K562 (cell line): ENCODE measurements at regions not wholly inside any gene's neighbourhood (a gene's known extent, or its start where the extent isn't known, plus 50 kb on each side); places are given as distances from the start of the nearest gene placed in this dataset.

Experiments used
- ATAC-seq: fragments of 200-7000 bp; cut with Tn5 transposase; 3 replicates; pipeline ENCODE4 v1.9.1; 2020; ENCODE audit warnings: moderate library complexity
- BruUV-seq: library from RNA; stranded (reverse); fragments of 400-500 nt; replicated peaks from 2 replicates; lab custom pipeline; 2021; lab: Mats Ljungman, UMichigan
- CTCF ChIA-PET: fragments of 300-600 bp; formaldehyde crosslinking; extraction: SDS; loops from one replicate; lab custom pipeline; 2021; ENCODE audit warnings: low intra/inter-chr PET ratio; lab: Yijun Ruan, JAX
- POLR2A ChIA-PET: fragments of 300-600, 350-650 bp; sonication (Branson Sonifier 250); formaldehyde crosslinking; extraction: SDS; loops from one replicate; lab custom pipeline; 2021; ENCODE audit warnings: antibody characterized with exemption, inconsistent platforms; lab: Yijun Ruan, JAX
- DNase-seq, 4 experiments: peaks; one replicate each; pipeline versions ENCODE4 v3.0.0 to v3.0.0-alpha.2; 2011 to 2018; ENCODE audit warnings: low spot score in 3 of 4, mixed read lengths in 3 of 4; ENCODE audit errors: extremely low read depth in 1 of 4
- FAIRE-seq: peaks from 2 replicates; lab custom pipeline; 2011; peaks lifted over from hg19 to GRCh38; lab: Jason Lieb, UNC
- H2AFZ ChIP-seq: 2 replicates; pipeline ENCODE4 v1.6.0; 2011; ENCODE audit warnings: low read depth, low read length, control low read depth, inconsistent platforms
- H3K27ac ChIP-seq: fragments of 200-600 bp; 3 replicates; pipeline ENCODE4 v1.8.0; 2011; ENCODE audit warnings: low read depth, mild to moderate bottlenecking, control low read depth, inconsistent platforms, low read length, moderate library complexity, mixed read lengths; ENCODE audit errors: extremely low read depth
- H3K27me3 ChIP-seq, 2 experiments: fragments of 300-600 bp in 1 of 2; 2 replicates in 1 of 2; 3 replicates in 1 of 2; pipeline versions ENCODE4 v1.6.0 to v1.8.0; 2011; ENCODE audit warnings: inconsistent platforms in 2 of 2, low read length in 2 of 2, mild to moderate bottlenecking in 1 of 2, mixed read lengths in 1 of 2, moderate library complexity in 1 of 2; ENCODE audit not compliant: control insufficient read depth in 2 of 2, insufficient read depth in 2 of 2
- H3K36me3 ChIP-seq: fragments of 300-600 bp; 3 replicates; pipeline ENCODE4 v1.8.0; 2011; ENCODE audit warnings: mild to moderate bottlenecking, low read length, inconsistent platforms; ENCODE audit not compliant: control insufficient read depth, insufficient read depth
- H3K4me1 ChIP-seq, 2 experiments: fragments of 200-600 bp in 1 of 2; replicated peaks in 1 of 2; 2 replicates in 1 of 2; 3 replicates in 1 of 2; pipeline versions ENCODE4 v1.5.1 to v1.8.0; 2011; ENCODE audit warnings: inconsistent platforms in 2 of 2, low read length in 2 of 2, mild to moderate bottlenecking in 1 of 2, mixed read lengths in 1 of 2, moderate library complexity in 1 of 2; ENCODE audit not compliant: control insufficient read depth in 2 of 2, insufficient read depth in 2 of 2
- H3K4me2 ChIP-seq: 2 replicates; pipeline ENCODE4 v1.6.1; 2011; ENCODE audit warnings: low read length, control low read depth, inconsistent platforms, mixed read lengths; ENCODE audit not compliant: insufficient read depth
- H3K4me3 ChIP-seq: fragments of 200-600 bp; sonication (generic), shearing (Covaris generic); 2 replicates; pipeline ENCODE4 v1.5.1; 2016; ENCODE audit warnings: control low read depth, inconsistent platforms
- H3K79me2 ChIP-seq: fragments of 200-600 bp; 3 replicates; pipeline ENCODE4 v1.8.0; 2011; ENCODE audit warnings: low read length, inconsistent platforms; ENCODE audit not compliant: control insufficient read depth, insufficient read depth
- H3K9ac ChIP-seq, 2 experiments: 2 replicates each; pipeline versions ENCODE4 v1.6.0 to v1.6.1; 2011; ENCODE audit warnings: low read depth in 2 of 2, low read length in 2 of 2, control low read depth in 1 of 2, inconsistent platforms in 1 of 2, mild to moderate bottlenecking in 1 of 2, mixed read lengths in 1 of 2; ENCODE audit not compliant: insufficient read depth in 1 of 2
- H3K9me1 ChIP-seq: one replicate; pipeline ENCODE4 v1.6.0; 2011; ENCODE audit warnings: inconsistent platforms, mild to moderate bottlenecking, low read length, moderate library complexity; ENCODE audit not compliant: control insufficient read depth, insufficient read depth
- H3K9me3 ChIP-seq: replicated peaks from 2 replicates; pipeline ENCODE4 v1.5.1; 2011; ENCODE audit warnings: low read depth, low read length, inconsistent platforms; ENCODE audit not compliant: control insufficient read depth, insufficient read depth
- H4K20me1 ChIP-seq: replicated peaks from 2 replicates; pipeline ENCODE4 v1.6.1; 2011; ENCODE audit warnings: low read length, inconsistent platforms, mixed read lengths; ENCODE audit not compliant: control insufficient read depth, insufficient read depth
- ILK ChIP-seq: fragments of 450-650 bp; IDR thresholded peaks from 2 replicates; pipeline ENCODE4 v1.6.1; 2016; ENCODE audit warnings: missing genetic modification characterization, low read depth, mild to moderate bottlenecking, missing compliant biosample characterization, moderate library complexity, borderline replicate concordance
- MTA2 ChIP-seq: fragments of 450-650 bp; IDR thresholded peaks from 2 replicates; pipeline ENCODE4 v1.6.1; 2016; ENCODE audit warnings: low read depth
- TAF15 ChIP-seq: fragments of 200-400 bp; formaldehyde crosslinking; IDR thresholded peaks from 2 replicates; pipeline ENCODE4 v1.6.1; 2017; ENCODE audit warnings: mild to moderate bottlenecking, low read depth, low read length, moderate library complexity
- ZNF79 ChIP-seq: fragments of 250-450 bp; sonication (Bioruptor Pico); IDR thresholded peaks from 2 replicates; pipeline ENCODE4 v1.4.0; 2020; ENCODE audit warnings: low read depth, mild to moderate bottlenecking, moderate library complexity
- WGBS: fragments of 100-300 bp; shearing (Covaris generic); methylation state at CpG from one replicate; pipeline ENCODE4 v1.1.6; 2016; ENCODE audit warnings: low coverage, mixed read lengths; ENCODE audit not compliant: insufficient coverage; ENCODE audit errors: missing lambda C conversion rate; 5-methylcytosine and 5-hydroxymethylcytosine counted together
- in situ Hi-C: fragments of 300-500 bp; cut with MboI; formaldehyde crosslinking; loops from 4 replicates; pipeline ENCODE4 v1.15.0; 2018; ENCODE audit warnings: inconsistent platforms, mixed read lengths
- intact Hi-C: fragments of 100-400 bp; cut with micrococcal nuclease; formaldehyde crosslinking; loops from 2 replicates; pipeline ENCODE4 v1.14.2; 2022
- TF ChIP-seq, protein P1 (sequence below): sonication (generic); formaldehyde crosslinking; IDR thresholded peaks from 2 replicates; pipeline ENCODE4 v1.8.1; 2023; ENCODE audit warnings: missing genetic modification reagents, mild to moderate bottlenecking, borderline replicate concordance
- TF ChIP-seq, protein P2 (sequence below): sonication (generic); formaldehyde crosslinking; IDR thresholded peaks from 2 replicates; pipeline ENCODE4 v1.8.1; 2023; ENCODE audit warnings: mild to moderate bottlenecking, missing genetic modification reagents
- TF ChIP-seq, protein P3 (sequence below): fragments of 250-450 bp; sonication (Bioruptor Pico); IDR thresholded peaks from 2 replicates; pipeline ENCODE4 v1.4.0; 2020; ENCODE audit warnings: mild to moderate bottlenecking, moderate library complexity

DNA sequence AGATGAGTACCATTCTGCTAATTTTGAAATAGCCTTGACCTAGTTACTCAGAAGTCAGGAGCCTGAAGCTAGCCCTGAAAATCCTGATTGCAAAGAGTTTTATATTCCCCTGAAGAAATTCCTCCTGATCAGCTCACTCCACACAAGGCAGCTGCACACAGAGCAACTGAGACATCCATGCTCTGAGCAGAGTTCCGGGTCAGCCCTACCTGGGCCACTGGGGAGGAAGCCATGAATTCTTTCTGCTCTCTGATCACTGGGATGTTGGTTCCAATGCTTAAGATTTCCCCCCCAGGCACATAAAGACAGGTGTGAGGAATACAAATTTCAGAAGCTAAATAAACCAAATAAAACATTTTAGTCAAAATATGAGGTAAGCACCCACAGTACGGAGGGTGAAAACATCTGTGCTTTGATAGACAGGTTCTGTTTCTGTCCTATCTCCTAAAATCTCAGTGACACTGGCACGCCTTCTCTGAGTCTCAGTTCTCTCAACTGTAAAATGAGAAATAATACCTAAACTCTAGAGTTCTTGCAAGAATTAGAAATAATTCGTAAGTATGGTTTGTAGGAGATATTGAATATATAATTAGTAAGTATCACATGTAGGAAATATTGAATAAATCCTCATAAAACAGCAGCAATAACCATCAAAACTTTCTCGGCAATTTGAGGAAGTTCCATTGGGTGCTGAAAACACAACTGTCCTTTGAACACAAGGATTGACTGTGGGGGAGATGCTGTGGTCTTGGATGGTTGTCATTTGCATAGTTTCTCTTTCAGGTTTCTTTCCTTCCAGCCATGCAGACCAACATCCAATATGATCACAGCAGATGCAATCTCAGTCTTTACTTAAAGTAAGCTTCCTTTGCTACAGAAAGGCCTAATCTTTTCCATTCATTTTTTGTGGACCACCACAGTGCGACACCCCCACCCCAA lies 133.0 kb upstream of the TNS3 start:
- in situ Hi-C loops (no loop called here), intact Hi-C loops (no loop called here)
- FAIRE-seq (no peak), ATAC-seq (no peak), DNase-seq (no peak)
- Histone ChIP-seq H2AFZ (no peak overlapping the region), H3K9ac (no peak overlapping the region), H3K79me2 (no peaks in the 10 kb centered on the region), H3K27me3 (peaks cover 5 to 14% of the 10 kb centered on the region in 2 experiments; a peak in 4 of 5 replicates), H3K4me1 (no peaks in the 10 kb centered on the region), H3K27ac (no peak overlapping the region), H3K4me3 (no peak overlapping the region), H3K4me2 (no peak overlapping the region), H4K20me1 (no peaks in the 10 kb centered on the region), H3K9me1 (no peaks in the 10 kb centered on the region), H3K36me3 (no peaks in the 10 kb centered on the region), H3K9me3 (no peaks in the 10 kb centered on the region)
- TF ChIP-seq, protein P1, sequence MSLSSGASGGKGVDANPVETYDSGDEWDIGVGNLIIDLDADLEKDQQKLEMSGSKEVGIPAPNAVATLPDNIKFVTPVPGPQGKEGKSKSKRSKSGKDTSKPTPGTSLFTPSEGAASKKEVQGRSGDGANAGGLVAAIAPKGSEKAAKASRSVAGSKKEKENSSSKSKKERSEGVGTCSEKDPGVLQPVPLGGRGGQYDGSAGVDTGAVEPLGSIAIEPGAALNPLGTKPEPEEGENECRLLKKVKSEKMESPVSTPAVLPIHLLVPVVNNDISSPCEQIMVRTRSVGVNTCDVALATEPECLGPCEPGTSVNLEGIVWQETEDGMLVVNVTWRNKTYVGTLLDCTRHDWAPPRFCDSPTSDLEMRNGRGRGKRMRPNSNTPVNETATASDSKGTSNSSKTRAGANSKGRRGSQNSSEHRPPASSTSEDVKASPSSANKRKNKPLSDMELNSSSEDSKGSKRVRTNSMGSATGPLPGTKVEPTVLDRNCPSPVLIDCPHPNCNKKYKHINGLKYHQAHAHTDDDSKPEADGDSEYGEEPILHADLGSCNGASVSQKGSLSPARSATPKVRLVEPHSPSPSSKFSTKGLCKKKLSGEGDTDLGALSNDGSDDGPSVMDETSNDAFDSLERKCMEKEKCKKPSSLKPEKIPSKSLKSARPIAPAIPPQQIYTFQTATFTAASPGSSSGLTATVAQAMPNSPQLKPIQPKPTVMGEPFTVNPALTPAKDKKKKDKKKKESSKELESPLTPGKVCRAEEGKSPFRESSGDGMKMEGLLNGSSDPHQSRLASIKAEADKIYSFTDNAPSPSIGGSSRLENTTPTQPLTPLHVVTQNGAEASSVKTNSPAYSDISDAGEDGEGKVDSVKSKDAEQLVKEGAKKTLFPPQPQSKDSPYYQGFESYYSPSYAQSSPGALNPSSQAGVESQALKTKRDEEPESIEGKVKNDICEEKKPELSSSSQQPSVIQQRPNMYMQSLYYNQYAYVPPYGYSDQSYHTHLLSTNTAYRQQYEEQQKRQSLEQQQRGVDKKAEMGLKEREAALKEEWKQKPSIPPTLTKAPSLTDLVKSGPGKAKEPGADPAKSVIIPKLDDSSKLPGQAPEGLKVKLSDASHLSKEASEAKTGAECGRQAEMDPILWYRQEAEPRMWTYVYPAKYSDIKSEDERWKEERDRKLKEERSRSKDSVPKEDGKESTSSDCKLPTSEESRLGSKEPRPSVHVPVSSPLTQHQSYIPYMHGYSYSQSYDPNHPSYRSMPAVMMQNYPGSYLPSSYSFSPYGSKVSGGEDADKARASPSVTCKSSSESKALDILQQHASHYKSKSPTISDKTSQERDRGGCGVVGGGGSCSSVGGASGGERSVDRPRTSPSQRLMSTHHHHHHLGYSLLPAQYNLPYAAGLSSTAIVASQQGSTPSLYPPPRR, result no peak
- TF ChIP-seq TAF15, result no peak
- TF ChIP-seq MTA2, result no peak
- TF ChIP-seq ILK (tag), result no peak
- no peak for TF ChIP-seq ZNF79 (CRISPR knock-in tag)
- TF ChIP-seq, protein P2, sequence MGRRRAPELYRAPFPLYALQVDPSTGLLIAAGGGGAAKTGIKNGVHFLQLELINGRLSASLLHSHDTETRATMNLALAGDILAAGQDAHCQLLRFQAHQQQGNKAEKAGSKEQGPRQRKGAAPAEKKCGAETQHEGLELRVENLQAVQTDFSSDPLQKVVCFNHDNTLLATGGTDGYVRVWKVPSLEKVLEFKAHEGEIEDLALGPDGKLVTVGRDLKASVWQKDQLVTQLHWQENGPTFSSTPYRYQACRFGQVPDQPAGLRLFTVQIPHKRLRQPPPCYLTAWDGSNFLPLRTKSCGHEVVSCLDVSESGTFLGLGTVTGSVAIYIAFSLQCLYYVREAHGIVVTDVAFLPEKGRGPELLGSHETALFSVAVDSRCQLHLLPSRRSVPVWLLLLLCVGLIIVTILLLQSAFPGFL, result no peak
- TF ChIP-seq, protein P3, sequence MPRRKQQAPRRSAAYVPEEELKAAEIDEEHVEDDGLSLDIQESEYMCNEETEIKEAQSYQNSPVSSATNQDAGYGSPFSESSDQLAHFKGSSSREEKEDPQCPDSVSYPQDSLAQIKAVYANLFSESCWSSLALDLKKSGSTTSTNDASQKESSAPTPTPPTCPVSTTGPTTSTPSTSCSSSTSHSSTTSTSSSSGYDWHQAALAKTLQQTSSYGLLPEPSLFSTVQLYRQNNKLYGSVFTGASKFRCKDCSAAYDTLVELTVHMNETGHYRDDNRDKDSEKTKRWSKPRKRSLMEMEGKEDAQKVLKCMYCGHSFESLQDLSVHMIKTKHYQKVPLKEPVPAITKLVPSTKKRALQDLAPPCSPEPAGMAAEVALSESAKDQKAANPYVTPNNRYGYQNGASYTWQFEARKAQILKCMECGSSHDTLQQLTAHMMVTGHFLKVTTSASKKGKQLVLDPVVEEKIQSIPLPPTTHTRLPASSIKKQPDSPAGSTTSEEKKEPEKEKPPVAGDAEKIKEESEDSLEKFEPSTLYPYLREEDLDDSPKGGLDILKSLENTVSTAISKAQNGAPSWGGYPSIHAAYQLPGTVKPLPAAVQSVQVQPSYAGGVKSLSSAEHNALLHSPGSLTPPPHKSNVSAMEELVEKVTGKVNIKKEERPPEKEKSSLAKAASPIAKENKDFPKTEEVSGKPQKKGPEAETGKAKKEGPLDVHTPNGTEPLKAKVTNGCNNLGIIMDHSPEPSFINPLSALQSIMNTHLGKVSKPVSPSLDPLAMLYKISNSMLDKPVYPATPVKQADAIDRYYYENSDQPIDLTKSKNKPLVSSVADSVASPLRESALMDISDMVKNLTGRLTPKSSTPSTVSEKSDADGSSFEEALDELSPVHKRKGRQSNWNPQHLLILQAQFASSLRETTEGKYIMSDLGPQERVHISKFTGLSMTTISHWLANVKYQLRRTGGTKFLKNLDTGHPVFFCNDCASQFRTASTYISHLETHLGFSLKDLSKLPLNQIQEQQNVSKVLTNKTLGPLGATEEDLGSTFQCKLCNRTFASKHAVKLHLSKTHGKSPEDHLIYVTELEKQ (CRISPR knock-in tag), result no peak
- WGBS, result 0% methylated on average over 6 of the region's 6 CpGs
- ChIA-PET CTCF (no interaction called here), POLR2A (interaction anchor here (0.6 to 0.7 kb wide), 3 partner anchors 323 to 750 kb away, joined by 3 read pairs; no protein-coding TSS in a partner anchor)
- BruUV-seq, result no TSS peak
